Suppressor macrophage treated with lipopolysaccharide for 1 hour (primary cell): ENCODE measurements at regions not wholly inside any gene's neighbourhood (a gene's known extent, or its start where the extent isn't known, plus 50 kb on each side); places are given as distances from the start of the nearest gene placed in this dataset.
A peak's percentile ranks its signal among the peaks of the same experiment; 100 is the strongest.
"Not testable (repeated sequence)": the region's sequence is repeated elsewhere in the genome, so short reads cannot be mapped to it uniquely, and the experiment has no call there.

Experiments used
- DNase-seq, 3 donors: peaks; one replicate each; pipeline ENCODE4 v3.0.0-alpha.2; 2020 to 2022

DNA sequence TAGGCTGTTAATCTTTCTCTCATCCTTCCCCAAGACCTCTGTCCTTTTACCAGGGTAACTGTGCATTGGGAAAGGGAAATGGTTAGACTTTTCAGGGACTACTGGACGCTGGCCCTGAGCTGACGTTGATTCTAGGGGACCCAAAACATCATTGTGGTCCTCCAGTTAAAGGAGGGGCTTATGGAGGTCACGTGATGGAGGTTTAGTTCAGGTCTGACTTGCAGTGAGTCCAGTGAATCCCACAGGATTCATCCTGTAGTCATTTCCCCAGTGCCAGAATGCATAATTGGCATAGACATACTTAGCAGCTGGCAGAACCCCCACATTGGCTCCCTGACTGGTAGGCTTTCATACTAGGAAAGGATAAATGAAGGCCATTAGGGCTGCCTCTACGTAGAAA lies 246.3 kb downstream of the KCNE4 start:
- DNase-seq, result not testable (repeated sequence)

DNA sequence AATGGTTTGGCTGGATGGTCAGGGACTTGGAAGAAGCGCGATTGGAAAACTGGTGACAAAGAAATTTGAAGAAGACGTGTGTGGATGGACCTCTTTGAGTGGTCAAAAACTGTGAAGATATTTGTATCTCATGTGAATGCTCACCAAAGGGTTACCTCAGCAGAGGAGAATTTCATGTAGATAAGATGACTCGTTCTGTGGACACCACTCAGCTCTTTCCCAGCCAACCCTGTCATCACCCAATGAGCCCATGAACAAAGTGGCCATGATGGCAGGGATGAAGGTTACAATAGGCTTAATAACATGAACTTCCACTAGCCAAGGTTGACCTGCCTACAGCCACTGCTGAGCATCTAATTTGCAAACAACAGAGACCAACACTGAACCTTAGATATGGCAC lies 248.3 kb downstream of the KCNE4 start:
- DNase-seq, result no peak

DNA sequence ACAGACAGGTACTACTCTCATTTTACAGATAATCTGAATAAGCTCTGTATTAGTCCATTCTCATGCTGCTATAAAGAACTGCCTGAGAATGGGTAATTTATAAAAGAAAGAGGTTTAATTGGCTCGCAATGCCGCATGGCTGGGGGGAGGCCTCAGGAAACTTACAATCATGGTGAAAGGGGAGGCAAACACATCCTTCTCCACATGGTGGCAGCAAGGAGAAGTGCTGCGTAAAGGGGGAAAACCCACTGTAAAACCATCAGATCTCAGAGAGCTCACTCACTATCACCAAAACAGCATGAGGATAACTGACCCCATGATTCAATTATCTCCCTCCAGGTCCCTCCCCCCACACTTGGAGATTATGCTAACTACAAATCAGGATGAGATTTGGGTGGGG lies 254.4 kb downstream of the KCNE4 start:
- DNase-seq, result peak in 2 of 3 donors; percentile 5 to 23

DNA sequence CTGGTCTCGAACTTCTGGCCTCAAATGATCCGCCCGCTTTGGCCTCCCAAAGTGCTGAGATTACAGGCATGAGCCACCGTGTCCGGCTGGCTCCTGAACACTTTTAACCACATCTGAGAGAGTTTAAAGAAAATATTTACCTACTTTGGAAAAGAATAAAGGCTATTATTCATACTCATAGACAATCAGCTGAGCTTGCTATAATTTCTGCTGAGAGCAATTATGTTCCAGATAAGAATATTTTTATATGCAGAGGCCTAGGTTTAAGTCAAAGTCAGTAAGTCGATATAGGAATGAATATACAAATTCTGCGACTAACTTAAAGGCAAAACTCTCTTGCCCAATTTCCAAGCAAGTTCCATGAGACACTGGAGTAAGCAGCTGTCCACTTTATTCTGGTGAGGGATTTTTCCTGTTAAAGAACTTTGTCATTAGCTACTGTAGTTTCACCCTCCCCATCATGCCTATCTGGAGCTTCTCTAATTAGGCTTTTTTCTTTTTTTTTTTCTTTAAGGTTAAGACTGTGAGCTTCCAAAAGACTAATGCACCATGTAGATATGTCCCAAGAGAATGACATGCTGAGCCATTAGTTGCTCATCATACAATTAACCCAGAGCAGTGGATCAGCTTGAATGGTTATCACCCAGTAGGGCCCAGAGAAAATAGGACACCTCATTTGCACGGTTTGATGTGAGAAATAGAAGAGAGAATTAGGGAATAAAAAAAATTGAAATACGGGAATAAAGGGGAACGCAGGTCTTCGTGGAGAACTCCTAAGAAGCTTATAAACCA lies 260.1 kb downstream of the KCNE4 start:
- DNase-seq, result no peak

DNA sequence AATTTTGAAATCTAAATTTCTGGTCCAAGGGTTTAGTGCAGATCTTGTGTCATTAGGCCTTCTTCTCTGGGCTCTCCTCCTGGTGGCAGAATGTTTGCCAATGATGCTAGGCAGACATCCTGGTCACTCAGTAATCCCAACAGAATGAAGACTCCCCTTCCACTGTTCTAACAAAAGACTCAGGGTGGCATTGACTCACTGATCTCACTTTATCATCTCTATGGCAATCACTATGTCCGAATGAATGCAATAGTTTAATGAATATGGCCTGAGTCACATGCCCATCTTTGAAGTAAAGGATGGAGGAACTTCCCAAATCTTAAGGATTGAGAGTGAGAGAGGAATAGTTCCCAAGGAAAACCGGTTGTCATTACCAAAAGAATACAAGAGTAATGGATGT lies 261.1 kb downstream of the KCNE4 start:
- DNase-seq, result no peak

DNA sequence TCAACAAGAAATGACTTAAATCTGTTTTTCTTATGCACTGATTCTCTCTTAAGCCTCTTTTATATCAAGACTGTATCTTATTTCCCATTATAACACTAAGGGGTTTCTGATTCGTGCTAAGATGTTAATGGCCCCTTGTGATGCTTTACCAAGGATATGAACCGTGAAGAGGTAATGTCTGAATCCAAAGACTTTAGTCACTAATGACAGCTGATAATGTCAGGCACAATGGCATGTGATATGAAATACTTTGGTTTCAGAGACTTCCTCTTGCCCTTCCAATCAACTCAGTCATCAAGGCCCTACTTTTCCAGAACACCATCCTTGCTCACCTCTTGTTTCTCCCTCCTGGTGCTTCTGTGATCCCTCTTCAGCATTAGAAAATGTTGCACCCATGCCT lies 262.8 kb downstream of the KCNE4 start:
- DNase-seq, result no peak

DNA sequence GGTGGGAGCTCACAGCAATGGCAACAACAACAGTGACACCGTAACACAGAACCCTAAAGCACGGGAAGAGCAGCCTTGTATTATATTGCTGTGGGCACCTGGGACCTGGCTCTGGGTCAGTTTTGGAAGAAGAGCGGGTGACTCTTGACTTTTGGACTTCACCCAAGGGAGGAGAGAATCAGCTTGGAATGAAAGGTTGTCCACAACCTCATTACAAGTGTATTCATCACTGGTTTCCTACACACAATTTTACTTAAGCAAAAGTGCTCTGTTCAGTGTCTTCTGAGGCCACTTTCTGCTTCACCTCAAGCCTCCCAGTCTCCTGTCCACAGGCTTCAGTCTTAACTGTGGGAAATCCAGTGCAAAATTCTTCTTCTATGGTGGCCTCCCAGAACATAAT lies 263.8 kb downstream of the KCNE4 start:
- DNase-seq, result no peak

DNA sequence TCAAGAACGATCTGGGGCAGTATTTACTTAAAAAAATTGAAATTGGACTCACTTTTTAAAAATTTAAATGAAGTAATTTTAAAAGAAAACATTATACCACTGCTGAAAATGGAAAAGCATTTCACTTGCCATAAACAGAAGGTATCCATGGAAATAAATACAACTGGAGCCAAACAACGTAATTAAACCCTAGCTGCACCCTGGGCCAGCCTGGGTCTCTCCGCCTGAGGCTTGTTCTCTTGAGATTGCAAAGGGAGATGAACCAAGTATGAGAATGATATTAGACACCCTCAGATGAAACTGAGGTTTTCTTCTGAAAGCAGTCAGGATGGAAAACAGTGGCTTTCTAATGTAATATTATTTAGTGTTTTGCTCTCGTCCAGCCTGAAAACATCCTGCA lies 264.4 kb downstream of the KCNE4 start:
- no peak for DNase-seq

DNA sequence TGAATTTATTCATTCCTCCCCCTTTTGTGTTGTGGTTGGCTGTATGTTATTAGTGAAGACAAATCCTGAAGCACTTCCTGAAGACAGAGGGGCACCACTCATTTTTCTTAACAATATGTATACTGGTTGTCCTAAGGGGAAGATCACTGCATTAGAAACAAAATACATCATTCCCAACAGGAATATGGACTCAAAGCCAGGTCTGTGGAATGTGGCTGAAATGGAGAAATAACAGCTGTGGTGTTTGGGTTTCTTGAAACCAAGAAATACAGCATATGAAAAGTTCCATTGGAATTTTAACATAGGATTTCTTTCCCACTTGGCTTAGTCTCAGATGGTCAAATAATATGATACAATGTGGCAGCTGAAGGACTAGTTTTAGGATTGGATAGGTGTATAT lies 267.6 kb downstream of the KCNE4 start:
- DNase-seq, result no peak

DNA sequence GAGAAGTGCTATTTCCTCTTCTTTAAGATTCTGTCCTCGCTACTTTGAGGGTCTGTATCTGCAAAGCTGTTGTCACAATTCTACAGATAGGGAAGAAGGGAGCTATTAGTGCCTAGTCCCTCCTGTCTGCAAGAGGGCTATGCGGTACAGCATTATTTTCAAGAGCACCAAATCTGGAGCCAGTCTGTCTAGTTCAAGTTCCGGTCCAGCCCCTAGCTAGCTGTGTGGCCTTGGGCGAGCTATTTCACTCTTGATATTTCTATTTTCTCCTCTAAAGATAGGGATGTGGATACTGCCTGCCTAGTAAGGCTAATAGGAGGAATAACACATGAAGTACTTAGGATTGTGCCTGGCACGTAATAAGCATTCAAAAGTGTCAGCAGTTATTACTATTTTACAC lies 272.4 kb downstream of the KCNE4 start:
- no peak for DNase-seq

DNA sequence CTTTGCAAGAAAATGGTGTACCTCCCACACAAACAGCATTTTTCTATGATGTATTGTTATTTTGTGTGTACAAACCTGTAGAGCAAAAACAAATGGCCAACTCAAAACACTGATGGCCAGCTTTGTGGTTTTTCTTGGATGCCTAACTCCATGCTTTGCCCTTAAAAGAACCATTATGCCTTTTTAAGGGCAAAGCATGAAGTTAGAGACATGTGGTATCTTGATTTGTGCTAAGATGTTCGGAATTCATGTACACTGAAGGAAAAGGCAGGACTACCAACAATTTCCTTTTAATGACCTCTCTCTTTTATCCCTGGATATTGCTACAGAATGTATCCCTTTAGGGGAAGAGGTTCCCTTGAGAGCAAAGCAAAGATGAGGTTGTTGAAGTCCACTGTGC lies 273.6 kb downstream of the SCG2 start:
- DNase-seq, result no peak

DNA sequence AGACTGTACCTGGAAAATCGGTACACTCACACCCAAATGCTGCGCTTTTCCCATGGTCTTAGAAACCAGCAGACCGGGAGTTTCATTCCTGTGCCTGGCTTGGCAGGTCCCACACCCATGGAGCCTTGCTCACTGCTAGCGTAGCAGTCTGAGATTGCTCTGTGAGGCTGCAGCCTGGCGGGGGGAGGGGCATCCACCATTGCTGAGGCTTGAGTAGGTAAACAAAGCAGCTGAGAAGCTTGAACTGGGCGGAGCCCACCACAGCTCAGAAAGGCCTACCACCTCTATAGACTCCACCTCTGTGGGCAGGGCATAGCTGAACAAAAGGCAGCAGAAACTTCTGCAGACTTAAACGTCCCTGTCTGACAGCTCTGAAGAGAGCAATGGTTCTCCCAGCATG lies 271.4 kb downstream of the SCG2 start:
- DNase-seq, result not testable (repeated sequence)

DNA sequence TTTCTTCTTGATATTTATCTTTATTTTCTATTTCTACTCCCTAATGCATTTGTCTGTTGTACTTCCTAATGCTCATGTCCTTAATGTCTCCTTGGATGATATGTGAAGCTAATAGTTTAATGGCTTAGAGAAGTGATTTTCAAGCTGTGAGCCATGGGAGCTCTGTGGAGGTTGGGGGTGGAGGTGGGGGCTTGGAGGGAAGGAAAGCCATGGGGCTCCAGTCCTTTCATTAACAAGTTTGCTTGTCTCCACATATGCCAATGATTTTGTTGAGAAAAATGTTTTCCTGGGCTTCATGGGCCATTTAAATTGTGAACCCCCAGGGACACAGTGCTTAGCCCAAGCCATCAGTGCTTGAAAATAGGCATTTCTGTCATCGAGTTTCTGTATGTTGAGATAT lies 264.1 kb downstream of the SCG2 start:
- no peak for DNase-seq

DNA sequence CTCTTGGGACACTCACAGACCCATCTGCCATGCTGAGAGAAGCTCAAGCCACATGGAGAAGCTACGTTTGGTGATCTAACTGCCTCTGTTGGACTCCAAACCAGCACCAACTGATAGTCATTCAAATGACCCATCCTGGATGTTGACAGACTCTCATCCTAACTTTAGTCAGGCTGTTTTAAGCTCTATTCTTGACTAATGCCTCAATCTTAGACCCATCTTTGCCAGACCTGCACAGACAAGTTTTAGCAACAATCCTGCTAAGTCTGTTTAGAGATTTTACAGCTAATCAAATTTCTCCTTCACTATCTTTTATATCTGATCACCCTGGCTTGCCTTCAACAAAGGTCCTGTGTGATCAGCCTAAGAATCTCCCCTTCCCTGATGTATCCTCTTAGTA lies 245.1 kb downstream of the SCG2 start:
- DNase-seq, result no peak

DNA sequence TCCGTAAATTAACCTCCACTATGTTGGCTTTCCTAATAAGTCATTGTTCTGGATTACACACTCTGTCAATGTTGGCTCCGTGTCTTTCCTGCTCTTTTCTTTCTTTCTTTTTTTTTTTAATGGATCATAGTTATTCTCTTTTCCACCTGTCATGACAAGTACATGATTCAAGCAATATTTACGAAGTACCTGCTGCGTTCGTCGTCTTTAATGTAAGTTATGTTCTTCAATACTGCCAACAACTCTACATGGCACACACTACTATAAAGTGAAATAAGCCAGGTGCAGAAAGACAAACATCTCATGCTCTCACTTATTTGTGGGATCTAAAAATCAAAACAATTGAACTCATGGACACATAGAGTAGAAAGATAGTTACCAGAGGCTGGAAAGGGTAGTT lies 239.1 kb downstream of the SCG2 start:
- DNase-seq, result no peak

DNA sequence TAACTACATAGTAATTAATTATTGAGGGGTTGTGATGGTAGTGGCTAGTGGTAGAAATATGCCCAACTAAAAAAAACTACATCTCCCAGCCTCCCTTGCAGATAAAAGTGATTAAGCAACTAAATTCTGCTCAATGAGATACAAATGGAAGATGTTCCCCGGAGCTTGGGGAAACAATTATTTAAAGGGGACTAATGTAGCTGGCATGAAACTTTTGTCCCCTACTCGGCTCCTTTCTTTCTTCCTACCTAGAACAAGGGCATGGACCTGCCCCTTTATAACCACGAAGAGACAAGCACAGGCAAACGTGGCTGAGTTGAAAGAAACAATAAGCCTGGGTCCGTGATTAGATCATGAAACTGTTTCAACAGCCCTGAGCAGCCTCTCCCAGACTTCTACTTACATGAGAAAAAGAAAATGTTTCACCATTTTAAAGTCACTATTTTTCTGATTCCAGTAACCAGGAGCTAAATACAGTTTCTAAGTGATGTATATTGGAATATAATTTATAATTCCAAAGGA lies 236.9 kb downstream of the SCG2 start:
- DNase-seq, result no peak

DNA sequence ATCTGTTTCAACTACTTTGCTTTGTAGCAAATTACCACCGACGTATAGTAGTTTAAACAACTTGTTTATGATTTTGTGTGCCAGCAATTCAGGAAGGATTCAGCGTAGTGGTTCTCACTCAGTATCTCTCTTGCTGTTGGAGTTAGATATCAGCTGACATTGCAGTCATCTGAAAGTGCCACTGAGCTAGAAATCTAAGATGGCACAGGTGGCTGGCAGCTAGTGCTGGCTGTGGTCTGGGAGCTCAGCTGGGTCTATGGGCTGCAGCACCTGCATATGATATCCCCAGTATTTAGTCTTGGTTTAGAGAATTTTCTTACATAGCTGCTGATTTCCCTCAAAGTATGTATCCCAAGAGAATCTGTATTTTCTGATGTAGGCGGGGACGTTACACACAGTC lies 235.6 kb downstream of the SCG2 start:
- DNase-seq, result no peak

DNA sequence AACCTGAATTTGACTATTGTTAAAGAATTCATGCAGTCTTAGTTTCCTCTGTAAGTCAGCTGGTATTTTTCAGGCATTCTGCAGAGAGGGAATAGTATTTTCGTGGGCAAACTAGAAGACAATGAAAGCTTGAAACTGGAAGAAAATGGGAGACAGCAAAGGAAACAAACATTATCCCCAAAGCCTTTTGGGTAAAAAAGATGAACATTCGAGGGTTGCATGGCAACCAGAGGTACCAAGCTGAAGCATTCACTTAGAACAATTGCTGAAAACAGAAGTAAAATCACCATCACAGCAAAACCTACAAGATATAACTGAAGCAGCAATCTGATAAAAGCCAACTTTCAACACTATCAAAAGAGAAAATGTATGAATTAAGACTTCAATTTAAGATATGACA lies 233.7 kb downstream of the SCG2 start:
- DNase-seq, result no peak

DNA sequence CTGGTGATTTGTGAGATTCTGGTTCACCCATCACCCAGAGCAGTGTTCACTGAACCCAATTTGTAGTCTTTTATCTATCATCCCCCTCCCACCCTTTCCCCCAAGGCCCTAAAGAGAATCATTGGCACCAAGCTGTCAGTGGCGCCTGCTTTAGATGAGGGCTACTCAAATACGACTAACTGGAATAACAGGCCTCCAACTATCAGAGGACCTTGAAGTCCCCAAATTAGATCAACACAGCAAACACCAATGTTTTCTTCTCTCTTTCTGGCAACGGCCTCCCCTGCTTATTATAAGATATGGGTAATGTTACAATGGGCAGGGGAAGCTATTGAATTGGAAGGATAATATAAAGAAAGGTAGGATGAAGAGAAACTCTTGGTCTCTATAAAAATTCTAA lies 232.3 kb downstream of the SCG2 start:
- DNase-seq, result no peak

DNA sequence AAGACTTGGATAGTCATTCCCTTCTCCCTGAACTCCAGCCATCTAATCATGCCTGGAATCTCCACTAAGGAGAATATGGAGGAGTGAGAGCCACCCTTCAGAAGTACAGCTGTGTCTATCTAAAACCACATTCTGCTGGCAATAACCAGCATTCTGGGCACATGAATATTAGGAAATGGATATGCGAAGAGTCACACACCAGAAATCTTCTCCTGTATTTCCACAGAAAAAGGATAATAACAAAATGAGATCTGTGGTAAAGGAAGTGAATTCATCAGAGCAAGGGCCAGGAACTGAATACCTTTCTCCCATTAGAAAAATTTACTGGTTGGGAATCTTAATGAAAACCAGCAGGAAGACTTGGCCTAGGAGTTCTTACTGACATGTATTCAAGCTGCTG lies 218.8 kb downstream of the SCG2 start:
- DNase-seq, result no peak

DNA sequence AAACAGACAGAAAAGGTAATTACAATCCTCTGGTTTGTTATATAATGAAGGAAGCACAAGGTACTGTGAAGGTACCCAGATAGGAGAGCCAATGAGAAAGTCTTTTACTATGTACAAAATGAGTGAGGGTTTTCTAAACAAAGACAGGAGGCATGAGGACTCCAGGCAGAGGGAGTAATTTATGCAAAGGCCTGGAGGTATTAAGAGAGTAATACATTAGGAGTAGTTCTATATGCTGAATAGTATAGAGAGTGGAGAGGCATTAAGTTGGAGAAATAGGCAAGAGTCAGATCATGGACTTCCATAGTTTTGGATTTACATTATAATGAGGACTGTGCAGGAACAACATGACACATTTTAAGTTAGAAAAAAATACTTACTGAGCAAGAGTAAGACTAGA lies 216.0 kb downstream of the SCG2 start:
- no peak for DNase-seq

DNA sequence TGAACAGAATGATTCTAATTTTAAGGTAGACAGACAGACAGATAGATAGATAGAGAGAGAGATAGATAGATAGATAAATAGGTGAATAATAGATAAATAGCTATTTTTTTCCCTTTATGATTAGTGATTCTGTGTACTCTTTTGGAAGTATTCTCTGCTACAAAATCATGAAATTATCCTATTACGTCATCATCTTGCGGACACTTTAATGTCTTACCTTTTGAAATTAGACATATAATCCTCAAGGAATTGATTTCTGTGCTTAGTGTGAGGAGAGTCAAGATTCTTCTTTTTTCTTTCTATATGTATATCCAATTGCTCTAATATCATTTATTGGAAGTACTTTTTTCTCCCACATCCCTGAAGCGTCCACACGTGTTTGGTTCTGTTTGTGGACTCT lies 215.2 kb downstream of the SCG2 start:
- no peak for DNase-seq

DNA sequence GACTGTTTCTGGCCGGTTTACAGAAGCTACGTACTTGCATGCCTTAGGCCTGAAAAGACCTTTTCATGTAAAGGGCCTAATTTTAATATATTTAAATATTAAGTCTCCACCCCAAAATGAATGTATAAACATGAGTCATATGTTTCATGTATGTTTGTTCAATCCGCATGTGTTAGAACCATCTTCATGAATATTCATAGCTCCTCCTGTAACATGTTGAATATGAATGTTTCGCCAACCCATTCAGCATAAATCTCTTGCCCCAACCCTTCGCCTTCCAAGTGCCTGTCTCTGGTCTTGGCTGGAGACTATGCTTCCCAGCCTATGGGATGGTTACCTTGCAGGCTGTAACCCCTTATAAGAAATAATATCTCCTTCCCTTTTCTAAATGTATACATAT lies 212.5 kb downstream of the SCG2 start:
- DNase-seq, result no peak

DNA sequence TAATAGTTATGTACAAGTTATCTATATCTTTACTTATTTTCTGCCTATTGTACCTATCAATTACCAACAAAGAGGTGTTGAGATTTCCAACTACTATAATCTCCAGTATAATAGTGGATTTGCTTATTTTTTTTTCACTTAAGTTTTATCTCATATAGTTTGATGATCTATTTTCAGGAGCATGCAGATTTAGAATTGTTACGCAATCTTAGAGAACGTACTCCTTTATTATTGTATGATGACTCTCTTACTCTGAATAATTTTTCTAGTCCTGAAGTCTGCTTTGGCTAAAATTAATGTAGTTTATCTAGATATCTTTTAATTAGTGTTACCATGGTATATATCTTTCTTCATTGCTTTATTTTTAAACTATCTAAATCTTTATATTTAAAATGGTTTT lies 205.2 kb downstream of the SCG2 start:
- DNase-seq, result no peak

DNA sequence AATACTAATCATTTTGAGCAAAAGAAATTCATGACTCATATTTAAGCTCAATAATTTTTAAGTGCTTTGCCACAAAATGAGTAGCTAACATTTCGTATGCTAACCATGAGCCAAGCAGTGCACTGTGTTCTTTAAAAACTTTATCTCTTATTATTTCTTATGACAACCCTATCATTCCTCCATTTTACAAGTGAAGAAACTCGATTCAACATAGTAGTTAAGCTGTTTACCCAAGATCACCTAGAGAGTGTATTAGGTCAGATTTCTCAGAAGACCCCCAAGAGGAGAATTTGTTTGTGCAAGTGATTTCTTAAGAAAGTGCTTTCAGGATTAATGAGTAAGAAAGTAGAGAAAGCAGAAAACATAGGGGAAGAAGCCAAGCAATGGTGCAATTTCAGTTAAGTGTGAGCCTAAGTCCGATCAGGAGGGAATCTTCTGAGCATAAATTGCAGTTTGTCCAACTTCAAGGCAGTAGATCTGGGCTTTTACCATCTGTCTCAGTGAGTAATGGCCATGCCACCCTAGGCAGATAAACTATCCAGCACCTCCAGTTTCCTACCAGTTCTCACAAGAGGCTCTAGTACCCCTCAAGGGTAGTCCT lies 202.7 kb downstream of the SCG2 start:
- DNase-seq, result no peak
